Esophagus (tissue), 2 donors: ENCODE measurements at regions not wholly inside any gene's neighbourhood (a gene's known extent, or its start where the extent isn't known, plus 50 kb on each side); places are given as distances from the start of the nearest gene placed in this dataset.

Experiments used
- H3K27ac ChIP-seq, 2 donors: one replicate each; pipeline ENCODE4 v1.5.1; 2013; ENCODE audit warnings: low read depth in 2 of 2, mild to moderate bottlenecking in 2 of 2, inconsistent platforms in 1 of 2, low read length in 1 of 2, moderate library complexity in 1 of 2
- H3K27me3 ChIP-seq, 2 donors: one replicate each; pipeline ENCODE4 v1.6.1; 2013; ENCODE audit warnings: low read length in 2 of 2, control low read depth in 1 of 2, mild to moderate bottlenecking in 1 of 2; ENCODE audit not compliant: insufficient read depth in 2 of 2, control insufficient read depth in 1 of 2
- H3K36me3 ChIP-seq, 2 donors: one replicate each; pipeline ENCODE4 v1.6.1; 2013; ENCODE audit warnings: low read length in 1 of 2; ENCODE audit not compliant: control insufficient read depth in 2 of 2, insufficient read depth in 2 of 2
- H3K4me1 ChIP-seq, 2 donors: one replicate each; pipeline ENCODE4 v1.6.1; 2013; ENCODE audit warnings: low read length in 1 of 2; ENCODE audit not compliant: control insufficient read depth in 2 of 2, insufficient read depth in 2 of 2
- H3K4me3 ChIP-seq, 2 donors: one replicate each; pipeline ENCODE4 v1.5.1; 2013; ENCODE audit warnings: low read length in 2 of 2, mild to moderate bottlenecking in 2 of 2, low read depth in 1 of 2, moderate library complexity in 1 of 2
- H3K9me3 ChIP-seq, 2 donors: one replicate each; pipeline ENCODE4 v1.6.1; 2013; ENCODE audit warnings: mild to moderate bottlenecking in 2 of 2, low read depth in 1 of 2, low read length in 1 of 2, moderate library complexity in 1 of 2; ENCODE audit not compliant: control insufficient read depth in 2 of 2, insufficient read depth in 1 of 2
- whole genome bisulfite sequencing, 2 donors: extraction: QIAGEN DNeasy Blood & Tissue Kit; methylation state at CpG; one replicate each; pipeline ENCODE4 v1.1.7; 2013; 5-methylcytosine and 5-hydroxymethylcytosine counted together
- donor health status: healthy with polysubstance abuse.
- donor health status: Bipolar disorder and iron deficiency.

- no peaks in the 10 kb centered on the region for H3K4me1 ChIP-seq
- H3K27me3 ChIP-seq: no peaks in the 10 kb centered on the region
- no peak overlapping the region for H3K4me3 ChIP-seq
- H3K27ac ChIP-seq: no peak overlapping the region
- no peaks in the 10 kb centered on the region for H3K36me3 ChIP-seq
- no peaks in the 10 kb centered on the region for H3K9me3 ChIP-seq
These were observed 145.8 kb downstream of the TRIB2 start for GRCh38 chr2:12862541-12862940.

DNA sequence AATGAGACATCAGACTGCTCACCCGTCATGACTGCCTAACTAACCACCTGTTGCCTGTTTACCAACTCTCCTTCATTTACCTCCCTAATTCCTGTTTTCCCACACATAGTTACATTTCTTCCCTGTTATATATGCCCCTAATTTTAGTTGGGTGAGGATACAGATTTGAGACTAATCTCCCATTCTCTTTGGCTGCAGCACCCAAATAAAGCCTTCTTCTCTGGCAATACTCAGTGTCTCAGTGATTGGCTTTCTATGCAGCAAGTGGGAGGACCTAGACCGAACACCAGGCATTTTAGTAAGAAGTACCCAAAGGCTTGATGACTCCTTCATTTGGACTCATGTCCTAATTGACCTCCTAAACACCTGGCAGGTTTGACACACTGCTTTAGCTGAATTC, 147.2 kb downstream of the TRIB2 start:
- H3K4me3 ChIP-seq: no peak overlapping the region
- no peaks in the 10 kb centered on the region for H3K36me3 ChIP-seq
- no peak overlapping the region for H3K27ac ChIP-seq
- H3K27me3 ChIP-seq: no peaks in the 10 kb centered on the region
- no peaks in the 10 kb centered on the region for H3K9me3 ChIP-seq
- no peaks in the 10 kb centered on the region for H3K4me1 ChIP-seq
- WGBS, 2 donors: 90 to 93% methylated on average over 2 of the region's 2 CpGs

DNA sequence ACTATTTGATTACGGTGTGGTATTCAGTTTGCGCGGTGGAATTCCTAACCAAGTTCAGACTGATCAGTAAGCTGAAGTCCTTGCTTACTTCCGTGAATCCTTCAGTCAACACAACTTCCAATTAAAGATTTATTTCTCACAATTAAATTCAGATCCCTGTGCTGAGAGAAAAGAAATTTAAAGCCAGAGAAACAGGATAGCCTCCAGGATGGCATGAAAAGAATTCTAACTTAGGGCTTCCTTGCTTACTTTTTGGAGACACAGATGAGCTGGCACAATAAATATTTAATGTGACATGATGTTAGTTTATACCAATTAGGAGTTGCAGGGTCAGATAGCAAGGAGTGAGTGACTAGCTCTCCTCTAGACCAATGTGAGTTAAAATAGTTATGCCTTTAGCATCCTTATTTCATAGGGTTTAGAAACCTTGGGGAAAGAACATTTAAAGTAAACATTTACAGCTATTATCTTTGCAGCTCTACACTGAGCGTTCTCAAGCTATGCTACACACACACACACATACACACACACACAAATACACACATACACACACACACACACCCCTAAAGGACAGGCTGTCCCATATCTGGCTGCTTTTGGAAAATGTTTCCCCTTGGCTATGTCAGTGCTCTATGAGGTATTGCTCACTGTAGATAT, 151.0 kb downstream of the TRIB2 start:
- H3K4me3 ChIP-seq: no peak overlapping the region
- H3K9me3 ChIP-seq: no peaks in the 10 kb centered on the region
- 68 to 70% methylated on average over 5 of the region's 5 CpGs for WGBS, 2 donors
- H3K27me3 ChIP-seq: no peaks in the 10 kb centered on the region
- H3K27ac ChIP-seq: no peak overlapping the region
- H3K4me1 ChIP-seq: no peaks in the 10 kb centered on the region
- no peaks in the 10 kb centered on the region for H3K36me3 ChIP-seq

DNA sequence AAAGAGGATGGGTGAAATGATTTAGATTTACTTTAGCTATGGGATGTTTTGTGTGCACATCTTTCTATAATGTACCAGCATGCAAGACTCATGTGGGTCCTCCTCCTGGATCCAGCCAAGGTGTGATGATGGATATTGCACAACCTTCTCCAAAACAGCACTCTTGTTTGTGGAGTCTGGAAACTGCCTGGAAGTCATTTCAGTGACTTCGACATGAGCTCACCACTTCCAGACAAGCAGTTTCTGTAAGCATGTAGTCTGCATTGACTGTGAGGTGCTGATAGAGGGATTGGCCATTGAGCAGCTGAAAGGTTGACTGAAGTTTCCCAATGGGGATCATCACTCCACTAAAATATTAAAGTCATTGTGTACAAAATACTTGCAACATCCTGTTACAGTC, 154.0 kb downstream of the TRIB2 start:
- no peaks in the 10 kb centered on the region for H3K4me1 ChIP-seq
- 80 to 97% methylated on average over 1 of the region's 1 CpG for WGBS, 2 donors
- H3K27ac ChIP-seq: no peak overlapping the region
- no peaks in the 10 kb centered on the region for H3K36me3 ChIP-seq
- H3K9me3 ChIP-seq: no peaks in the 10 kb centered on the region
- no peak overlapping the region for H3K4me3 ChIP-seq
- no peaks in the 10 kb centered on the region for H3K27me3 ChIP-seq

- 92% methylated on average over 6 of the region's 6 CpGs for whole genome bisulfite sequencing, 2 donors
- Histone ChIP-seq H3K27ac (no peak overlapping the region), H3K36me3 (no peaks in the 10 kb centered on the region), H3K4me1 (no peaks in the 10 kb centered on the region), H3K9me3 (no peaks in the 10 kb centered on the region), H3K27me3 (no peaks in the 10 kb centered on the region), H3K4me3 (no peak overlapping the region)
These were observed 155.1 kb downstream of the TRIB2 start for GRCh38 chr2:12871694-12872315.

- Histone ChIP-seq H3K4me3 (no peak overlapping the region), H3K9me3 (no peaks in the 10 kb centered on the region), H3K27ac (no peak overlapping the region), H3K4me1 (no peaks in the 10 kb centered on the region), H3K27me3 (no peaks in the 10 kb centered on the region), H3K36me3 (no peaks in the 10 kb centered on the region)
- WGBS, 2 donors: 66 to 73% methylated on average over 2 of the region's 2 CpGs
These were observed 161.0 kb downstream of the TRIB2 start for GRCh38 chr2:12877761-12878160.

GRCh38 chr2:12879649-12880048, 162.9 kb downstream of the TRIB2 start:
- no peaks in the 10 kb centered on the region for H3K4me1 ChIP-seq
- no peaks in the 10 kb centered on the region for H3K27me3 ChIP-seq
- H3K4me3 ChIP-seq: no peak overlapping the region
- no peak overlapping the region for H3K27ac ChIP-seq
- WGBS, 2 donors: 74 to 91% methylated on average over 1 of the region's 1 CpG
- no peaks in the 10 kb centered on the region for H3K36me3 ChIP-seq
- no peaks in the 10 kb centered on the region for H3K9me3 ChIP-seq

DNA sequence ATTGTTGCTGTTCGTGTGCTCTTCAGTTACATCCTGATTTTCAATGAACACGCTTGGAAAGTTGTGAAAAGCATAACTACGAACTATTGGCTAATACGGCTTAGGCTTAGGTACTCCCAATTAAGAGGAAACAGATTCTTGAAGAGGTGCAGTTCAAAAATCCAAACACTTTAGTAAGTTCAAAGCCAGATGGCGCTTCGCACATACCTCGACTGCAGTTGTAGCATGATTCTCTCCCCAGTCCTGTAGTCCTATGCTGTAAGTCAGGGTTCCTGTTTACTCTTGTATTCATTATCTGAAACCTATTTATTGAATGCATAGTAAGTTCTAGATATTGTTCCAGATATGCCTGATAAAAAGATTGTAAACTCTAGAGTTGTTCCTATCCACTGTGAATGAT, 165.2 kb downstream of the TRIB2 start:
- no peaks in the 10 kb centered on the region for H3K9me3 ChIP-seq
- no peak overlapping the region for H3K27ac ChIP-seq
- no peaks in the 10 kb centered on the region for H3K27me3 ChIP-seq
- H3K36me3 ChIP-seq: no peaks in the 10 kb centered on the region
- H3K4me1 ChIP-seq: no peaks in the 10 kb centered on the region
- no peak overlapping the region for H3K4me3 ChIP-seq
- 92 to 96% methylated on average over 7 of the region's 7 CpGs for WGBS, 2 donors

DNA sequence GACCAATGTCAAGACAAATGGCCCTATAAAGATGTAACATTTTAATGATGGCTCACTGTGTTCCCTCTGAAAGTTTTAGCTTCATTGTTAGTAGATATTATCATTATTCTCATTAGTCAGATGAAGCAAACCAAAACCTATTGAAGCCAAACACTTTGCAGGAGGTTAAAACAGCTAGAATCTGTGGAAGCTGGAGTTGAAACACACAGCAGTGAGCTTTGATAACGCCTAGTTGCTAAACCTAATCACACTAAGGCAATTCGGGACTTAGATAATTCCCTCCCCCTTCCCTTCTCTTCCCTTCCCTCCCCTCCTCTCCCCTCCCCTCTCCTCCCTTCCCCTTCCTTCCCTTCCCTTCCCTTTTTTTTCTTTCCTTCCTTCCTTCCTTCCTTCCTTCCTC, 165.7 kb downstream of the TRIB2 start:
- H3K36me3 ChIP-seq: no peaks in the 10 kb centered on the region
- no peaks in the 10 kb centered on the region for H3K4me1 ChIP-seq
- no peak overlapping the region for H3K27ac ChIP-seq
- no peaks in the 10 kb centered on the region for H3K27me3 ChIP-seq
- 56 to 57% methylated on average over 2 of the region's 2 CpGs for WGBS, 2 donors
- no peak overlapping the region for H3K4me3 ChIP-seq
- H3K9me3 ChIP-seq: no peaks in the 10 kb centered on the region

- Histone ChIP-seq H3K4me3 (no peak overlapping the region), H3K27me3 (no peaks in the 10 kb centered on the region), H3K36me3 (no peaks in the 10 kb centered on the region), H3K27ac (no peak overlapping the region), H3K9me3 (no peaks in the 10 kb centered on the region), H3K4me1 (no peaks in the 10 kb centered on the region)
- 78 to 82% methylated on average over 2 of the region's 2 CpGs for WGBS, 2 donors
These were observed 167.2 kb downstream of the TRIB2 start for GRCh38 chr2:12883906-12884305.
